ENCODE measurements at regions not wholly inside any gene's neighbourhood (a gene's known extent, or its start where the extent isn't known, plus 50 kb on each side); places are given as distances from the start of the nearest gene placed in this dataset.

GRCh38 chr13:99041788-99042187 lies 63.9 kb upstream of the DOCK9 start:
- no peaks in the 10 kb centered on the region for H3K9me3 ChIP-seq
- ATAC-seq: no peak
- H3K4me3 ChIP-seq: no peak overlapping the region
- in situ Hi-C loops (cut with MboI; ENCODE audit: low sequenced_read_pairs in 4 of 4): no loop called here
- H3K27me3 ChIP-seq: no peaks in the 10 kb centered on the region
- no peak overlapping the region for H3K27ac ChIP-seq
- TF ChIP-seq POLR2A (IDR thresholded peaks at IDR 0.05) (no peak), CTCF (IDR thresholded peaks at IDR 0.05 in 4 of 5, conservative IDR thresholded peaks at IDR 0.05 in 1 of 5) (no peak)
- H3K36me3 ChIP-seq: no peaks in the 10 kb centered on the region
- peaks cover 0 to 6% of the 10 kb centered on the region in 2 donors for H3K4me1 ChIP-seq
- no peak for DNase-seq
- intact Hi-C loops (cut with DNase I; ENCODE audit: low total_unique reads): no loop called here

GRCh38 chr13:99042521-99043250 lies 64.8 kb upstream of the DOCK9 start:
- H3K4me3 ChIP-seq: no peak overlapping the region
- DNase-seq (no peak), ATAC-seq (no peak)
- in situ Hi-C loops (cut with MboI; ENCODE audit: low sequenced_read_pairs in 4 of 4) (no loop called here), intact Hi-C loops (cut with DNase I; ENCODE audit: low total_unique reads) (no loop called here)
- peaks cover 0 to 6% of the 10 kb centered on the region in 2 donors for H3K4me1 ChIP-seq
- no peaks in the 10 kb centered on the region for H3K36me3 ChIP-seq
- H3K27ac ChIP-seq: no peak overlapping the region
- no peaks in the 10 kb centered on the region for H3K27me3 ChIP-seq
- H3K9me3 ChIP-seq: no peaks in the 10 kb centered on the region
- TF ChIP-seq POLR2A (IDR thresholded peaks at IDR 0.05) (no peak), CTCF (IDR thresholded peaks at IDR 0.05 in 4 of 5, conservative IDR thresholded peaks at IDR 0.05 in 1 of 5) (no peak)

GRCh38 chr13:99043831-99044231 lies 66.0 kb upstream of the DOCK9 start:
- Histone ChIP-seq H3K9me3 (no peaks in the 10 kb centered on the region), H3K36me3 (no peaks in the 10 kb centered on the region), H3K4me3 (no peak overlapping the region), H3K27me3 (no peaks in the 10 kb centered on the region), H3K27ac (no peak overlapping the region), H3K4me1 (peaks cover 0 to 6% of the 10 kb centered on the region in 2 donors)
- DNase-seq (no peak), ATAC-seq (no peak)
- TF ChIP-seq POLR2A (IDR thresholded peaks at IDR 0.05) (no peak), CTCF (IDR thresholded peaks at IDR 0.05 in 4 of 5, conservative IDR thresholded peaks at IDR 0.05 in 1 of 5) (no peak)
- in situ Hi-C loops (cut with MboI; ENCODE audit: low sequenced_read_pairs in 4 of 4) (no loop called here), intact Hi-C loops (cut with DNase I; ENCODE audit: low total_unique reads) (no loop called here)

- H3K4me3 ChIP-seq: no peak overlapping the region
- no peaks in the 10 kb centered on the region for H3K27me3 ChIP-seq
- no peak for DNase-seq
- H3K9me3 ChIP-seq: no peaks in the 10 kb centered on the region
- no peak for ATAC-seq
- TF ChIP-seq CTCF (IDR thresholded peaks at IDR 0.05 in 4 of 5, conservative IDR thresholded peaks at IDR 0.05 in 1 of 5) (no peak), POLR2A (IDR thresholded peaks at IDR 0.05) (no peak)
- H3K36me3 ChIP-seq: no peaks in the 10 kb centered on the region
- H3K27ac ChIP-seq: no peak overlapping the region
- peaks cover 0 to 6% of the 10 kb centered on the region in 2 donors for H3K4me1 ChIP-seq
- in situ Hi-C loops (cut with MboI; ENCODE audit: low sequenced_read_pairs in 4 of 4) (no loop called here), intact Hi-C loops (cut with DNase I; ENCODE audit: low total_unique reads) (no loop called here)
Measured at GRCh38 chr13:99044764-99045163, 66.9 kb upstream of the DOCK9 start.

GRCh38 chr13:99045396-99045795 lies 67.5 kb upstream of the DOCK9 start:
- H3K27me3 ChIP-seq: no peaks in the 10 kb centered on the region
- ATAC-seq: no peak

More at GRCh38 chr13:99045396-99045795, 67.5 kb upstream of the DOCK9 start:
- TF ChIP-seq POLR2A (IDR thresholded peaks at IDR 0.05) (no peak), CTCF (IDR thresholded peaks at IDR 0.05 in 4 of 5, conservative IDR thresholded peaks at IDR 0.05 in 1 of 5) (no peak)
- Histone ChIP-seq H3K4me1 (peaks cover 0 to 6% of the 10 kb centered on the region in 2 donors), H3K9me3 (no peaks in the 10 kb centered on the region), H3K4me3 (no peak overlapping the region), H3K27ac (no peak overlapping the region), H3K36me3 (no peaks in the 10 kb centered on the region)
- in situ Hi-C loops (cut with MboI; ENCODE audit: low sequenced_read_pairs in 4 of 4): no loop called here
- DNase-seq: no peak
- intact Hi-C loops (cut with DNase I; ENCODE audit: low total_unique reads): no loop called here

All from gastrocnemius medialis (tissue), 4 donors.